ENCODE measurements at regions not wholly inside any gene's neighbourhood (a gene's known extent, or its start where the extent isn't known, plus 50 kb on each side); places are given as distances from the start of the nearest gene placed in this dataset.
A peak's percentile ranks its signal among the peaks of the same experiment; 100 is the strongest.

- no peak for DNase-seq (ENCODE audit: low spot score)
These were observed 91.0 kb upstream of the CARD18 start for GRCh38 chr11:105230586-105230985.

- no peak for DNase-seq (ENCODE audit: low spot score)
These were observed 90.2 kb upstream of the CARD18 start for GRCh38 chr11:105229761-105230160.

GRCh38 chr11:105229257-105229656, 89.7 kb upstream of the CARD18 start:
- no peak for DNase-seq (ENCODE audit: low spot score)

GRCh38 chr11:105227363-105227762, 87.8 kb upstream of the CARD18 start:
- no peak for DNase-seq (ENCODE audit: low spot score)

GRCh38 chr11:105226766-105227165, 87.2 kb upstream of the CARD18 start:
- DNase-seq (ENCODE audit: low spot score), result no peak

GRCh38 chr11:105226091-105226490, 86.5 kb upstream of the CARD18 start:
- DNase-seq (ENCODE audit: low spot score), result no peak

GRCh38 chr11:105224482-105225253, 85.1 kb upstream of the CARD18 start:
- no peak for DNase-seq (ENCODE audit: low spot score)

- DNase-seq (ENCODE audit: low spot score), result no peak
These were observed 80.6 kb upstream of the CARD18 start for GRCh38 chr11:105220121-105220520.

GRCh38 chr11:105219670-105220069, 80.1 kb upstream of the CARD18 start:
- DNase-seq (ENCODE audit: low spot score), result no peak

GRCh38 chr11:105219269-105219668, 79.7 kb upstream of the CARD18 start:
- no peak for DNase-seq (ENCODE audit: low spot score)

- DNase-seq (ENCODE audit: low spot score), result no peak
These were observed 76.0 kb upstream of the CARD18 start for GRCh38 chr11:105215528-105215927.

GRCh38 chr11:105211806-105212554, 72.4 kb upstream of the CARD18 start:
- DNase-seq (ENCODE audit: low spot score), result no peak

- DNase-seq (ENCODE audit: low spot score), result no peak
These were observed 68.5 kb upstream of the CARD18 start for GRCh38 chr11:105208019-105208418.

GRCh38 chr11:105206633-105207032, 67.1 kb upstream of the CARD18 start:
- no peak for DNase-seq (ENCODE audit: low spot score)

GRCh38 chr11:105204636-105205035, 65.1 kb upstream of the CARD18 start:
- no peak for DNase-seq (ENCODE audit: low spot score)

GRCh38 chr11:105203569-105204240, 64.1 kb upstream of the CARD18 start:
- no peak for DNase-seq (ENCODE audit: low spot score)

GRCh38 chr11:105202844-105203548, 63.4 kb upstream of the CARD18 start:
- DNase-seq (ENCODE audit: low spot score), result peak; percentile 24

- peak; percentile 2 for DNase-seq (ENCODE audit: low spot score)
These were observed 62.9 kb upstream of the CARD18 start for GRCh38 chr11:105202422-105202821.

- no peak for DNase-seq (ENCODE audit: low spot score)
These were observed 61.6 kb upstream of the CARD18 start for GRCh38 chr11:105201166-105201565.

GRCh38 chr11:105197071-105197815, 57.7 kb upstream of the CARD18 start:
- no peak for DNase-seq (ENCODE audit: low spot score)

- no peak for DNase-seq (ENCODE audit: low spot score)
These were observed 53.7 kb upstream of the CARD18 start for GRCh38 chr11:105193260-105193659.

GRCh38 chr11:105192115-105192514, 52.5 kb upstream of the CARD18 start:
- DNase-seq (ENCODE audit: low spot score), result no peak
